ENCODE measurements at regions not wholly inside any gene's neighbourhood (a gene's known extent, or its start where the extent isn't known, plus 50 kb on each side); places are given as distances from the start of the nearest gene placed in this dataset.
A peak's percentile ranks its signal among the peaks of the same experiment; 100 is the strongest.

DNA sequence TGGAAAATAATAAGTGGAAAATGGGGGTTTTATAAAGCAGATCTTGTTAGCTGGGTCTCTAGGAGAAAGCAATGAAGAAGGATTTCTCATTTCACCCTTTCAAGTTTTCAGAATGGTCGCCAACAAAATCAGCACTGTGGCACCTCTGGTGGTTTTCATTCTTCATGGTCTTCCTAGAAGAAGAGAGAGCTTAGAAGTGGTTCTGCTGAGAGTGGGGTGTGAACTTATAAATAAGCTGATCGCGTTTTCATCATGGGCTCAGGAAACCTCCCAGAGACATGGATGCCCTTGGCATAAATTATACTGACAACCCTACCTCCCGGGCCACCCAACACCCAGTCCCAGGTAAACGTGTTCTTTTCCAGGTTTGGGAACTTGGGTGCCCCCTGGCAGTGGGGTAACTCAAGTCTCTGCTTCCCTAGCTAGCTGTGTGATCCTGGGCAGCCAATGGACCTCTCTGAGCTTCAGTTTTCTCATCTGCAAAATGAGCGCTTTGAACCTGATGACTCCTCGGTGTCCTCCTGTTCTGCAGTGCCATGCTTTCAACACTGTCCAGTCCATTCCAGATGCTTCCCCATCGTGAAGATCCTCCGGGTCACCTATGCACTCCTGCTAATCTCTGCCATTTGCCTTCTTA, 72.6 kb upstream of the GRAMD1B start:
- H3K4me2 ChIP-seq (ENCODE audit: insufficient read depth, low read length, poor library complexity, severe bottlenecking), result peak overlapping the region; percentile 84
- peak overlapping the region in 1 of 2 donors; percentile 85 for H3K4me3 ChIP-seq (ENCODE audit: low read length in 2 of 2)
- H2BK5ac ChIP-seq (ENCODE audit: low read length), result no peak overlapping the region
- no peak overlapping the region for H2BK12ac ChIP-seq (ENCODE audit: low read length)
- H3K23ac ChIP-seq (ENCODE audit: low read depth, low read length, poor library complexity), result no peak overlapping the region
- no peak overlapping the region for H3K4ac ChIP-seq (ENCODE audit: low read length)
- H3K36me3 ChIP-seq (replicated peaks in 1 of 2; ENCODE audit: control insufficient read depth in 2 of 2, insufficient read depth in 2 of 2, low read length in 2 of 2), result no peaks in the 10 kb centered on the region
- no peak overlapping the region for H3K14ac ChIP-seq (ENCODE audit: low read length)
- H2AFZ ChIP-seq (ENCODE audit: low read length), result no peak overlapping the region
- no peak overlapping the region for H4K8ac ChIP-seq (ENCODE audit: low read depth, low read length)
- peaks cover 5 to 80% (median 27%) of the 10 kb centered on the region in 3 experiments for H3K27me3 ChIP-seq (ENCODE audit: control insufficient read depth in 3 of 3, insufficient read depth in 3 of 3, low read depth in 1 of 3, low read length in 3 of 3)
- H3K27ac ChIP-seq (replicated peaks; ENCODE audit: low read length), result no peak overlapping the region
- peaks cover 0 to 4% of the 10 kb centered on the region in 2 donors for H3K4me1 ChIP-seq (ENCODE audit: control insufficient read depth in 2 of 2, insufficient read depth in 1 of 2, low read depth in 1 of 2, low read length in 2 of 2)
- H3K79me1 ChIP-seq (ENCODE audit: low read depth, low read length), result no peaks in the 10 kb centered on the region
- no peak overlapping the region for H2AK5ac ChIP-seq (ENCODE audit: low read depth, low read length)
- H2BK120ac ChIP-seq (ENCODE audit: low read depth, low read length), result no peak overlapping the region
- DNase-seq (ENCODE audit: low spot score), result no peak
- H2BK15ac ChIP-seq (ENCODE audit: low read length), result no peak overlapping the region
- H3K9ac ChIP-seq (ENCODE audit: low read depth, low read length, poor library complexity), result no peak overlapping the region
- peaks cover 0 to 3% of the 10 kb centered on the region in 2 donors for H3K9me3 ChIP-seq (replicated peaks in 1 of 2; ENCODE audit: control insufficient read depth in 2 of 2, insufficient read depth in 1 of 2, low read depth in 1 of 2, low read length in 2 of 2)
- no peak overlapping the region for H3K18ac ChIP-seq (ENCODE audit: low read length)
- no peak overlapping the region for H4K91ac ChIP-seq (ENCODE audit: low read depth, low read length, poor library complexity)
- no CpG with 5 or more reads among the region's 9 CpGs for WGBS, 2 donors (ENCODE audit: extremely low coverage in 2 of 2, insufficient read length in 2 of 2, insufficient replicate concordance in 1 of 2)

DNA sequence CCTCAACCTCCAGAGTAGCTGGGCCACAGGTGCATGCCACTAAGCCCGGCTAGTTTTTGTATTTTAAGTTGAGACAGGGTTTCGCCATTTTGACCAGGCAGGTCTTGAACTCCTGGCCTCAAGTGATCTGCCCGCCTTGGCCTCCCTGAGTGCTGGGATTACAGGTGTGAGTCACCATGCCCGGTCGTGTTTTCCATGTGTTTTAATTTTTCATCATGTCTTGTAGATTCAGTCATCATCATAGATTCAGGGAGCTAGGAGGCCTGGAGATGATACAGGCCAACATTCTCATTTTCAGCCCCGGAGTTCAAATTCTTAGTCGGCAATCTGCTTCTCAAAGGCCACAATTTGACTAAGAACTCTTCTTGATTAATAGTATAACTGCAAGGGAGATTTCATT, 73.5 kb upstream of the GRAMD1B start:
- no peaks in the 10 kb centered on the region for H3K79me1 ChIP-seq (ENCODE audit: low read depth, low read length)
- H3K4me3 ChIP-seq (ENCODE audit: low read length in 2 of 2), result no peak overlapping the region
- no peak overlapping the region for H3K23ac ChIP-seq (ENCODE audit: low read depth, low read length, poor library complexity)
- H2BK120ac ChIP-seq (ENCODE audit: low read depth, low read length), result no peak overlapping the region
- H3K9me3 ChIP-seq (replicated peaks in 1 of 2; ENCODE audit: control insufficient read depth in 2 of 2, insufficient read depth in 1 of 2, low read depth in 1 of 2, low read length in 2 of 2), result peaks cover 0 to 3% of the 10 kb centered on the region in 2 donors
- peaks cover 5 to 72% (median 27%) of the 10 kb centered on the region in 3 experiments for H3K27me3 ChIP-seq (ENCODE audit: control insufficient read depth in 3 of 3, insufficient read depth in 3 of 3, low read depth in 1 of 3, low read length in 3 of 3)
- no peak overlapping the region for H3K4ac ChIP-seq (ENCODE audit: low read length)
- DNase-seq (ENCODE audit: low spot score), result no peak
- no peak overlapping the region for H2BK5ac ChIP-seq (ENCODE audit: low read length)
- H3K18ac ChIP-seq (ENCODE audit: low read length), result no peak overlapping the region
- no peak overlapping the region for H3K14ac ChIP-seq (ENCODE audit: low read length)
- H3K27ac ChIP-seq (replicated peaks; ENCODE audit: low read length), result no peak overlapping the region
- H2BK12ac ChIP-seq (ENCODE audit: low read length), result no peak overlapping the region
- H2BK15ac ChIP-seq (ENCODE audit: low read length), result no peak overlapping the region
- H2AFZ ChIP-seq (ENCODE audit: low read length), result no peak overlapping the region
- no peak overlapping the region for H4K8ac ChIP-seq (ENCODE audit: low read depth, low read length)
- WGBS, 2 donors (ENCODE audit: extremely low coverage in 2 of 2, insufficient read length in 2 of 2, insufficient replicate concordance in 1 of 2), result no CpG with 5 or more reads among the region's 7 CpGs
- H3K36me3 ChIP-seq (replicated peaks in 1 of 2; ENCODE audit: control insufficient read depth in 2 of 2, insufficient read depth in 2 of 2, low read length in 2 of 2), result no peaks in the 10 kb centered on the region
- no peak overlapping the region for H3K9ac ChIP-seq (ENCODE audit: low read depth, low read length, poor library complexity)
- no peak overlapping the region for H2AK5ac ChIP-seq (ENCODE audit: low read depth, low read length)
- peaks cover 0 to 5% of the 10 kb centered on the region in 2 donors for H3K4me1 ChIP-seq (ENCODE audit: control insufficient read depth in 2 of 2, insufficient read depth in 1 of 2, low read depth in 1 of 2, low read length in 2 of 2)
- H4K91ac ChIP-seq (ENCODE audit: low read depth, low read length, poor library complexity), result no peak overlapping the region
- no peak overlapping the region for H3K4me2 ChIP-seq (ENCODE audit: insufficient read depth, low read length, poor library complexity, severe bottlenecking)

GRCh38 chr11:123354371-123354975, 75.6 kb upstream of the GRAMD1B start:
- Histone ChIP-seq H3K9ac (ENCODE audit: low read depth, low read length, poor library complexity) (no peak overlapping the region), H3K27me3 (ENCODE audit: control insufficient read depth in 3 of 3, insufficient read depth in 3 of 3, low read depth in 1 of 3, low read length in 3 of 3) (peaks cover 5 to 56% (median 22%) of the 10 kb centered on the region in 3 experiments), H2BK15ac (ENCODE audit: low read length) (no peak overlapping the region), H3K79me1 (ENCODE audit: low read depth, low read length) (no peaks in the 10 kb centered on the region), H3K23ac (ENCODE audit: low read depth, low read length, poor library complexity) (no peak overlapping the region), H3K4me2 (ENCODE audit: insufficient read depth, low read length, poor library complexity, severe bottlenecking) (no peak overlapping the region), H3K9me3 (replicated peaks in 1 of 2; ENCODE audit: control insufficient read depth in 2 of 2, insufficient read depth in 1 of 2, low read depth in 1 of 2, low read length in 2 of 2) (peaks cover 0 to 3% of the 10 kb centered on the region in 2 donors), H2BK120ac (ENCODE audit: low read depth, low read length) (no peak overlapping the region), H2AFZ (ENCODE audit: low read length) (no peak overlapping the region), H4K91ac (ENCODE audit: low read depth, low read length, poor library complexity) (no peak overlapping the region), H3K4me1 (ENCODE audit: control insufficient read depth in 2 of 2, insufficient read depth in 1 of 2, low read depth in 1 of 2, low read length in 2 of 2) (peaks cover 0 to 12% of the 10 kb centered on the region in 2 donors), H2BK5ac (ENCODE audit: low read length) (no peak overlapping the region), H3K18ac (ENCODE audit: low read length) (no peak overlapping the region), H2AK5ac (ENCODE audit: low read depth, low read length) (no peak overlapping the region), H4K8ac (ENCODE audit: low read depth, low read length) (no peak overlapping the region), H3K4ac (ENCODE audit: low read length) (no peak overlapping the region), H3K27ac (replicated peaks; ENCODE audit: low read length) (no peak overlapping the region), H3K14ac (ENCODE audit: low read length) (no peak overlapping the region), H3K36me3 (replicated peaks in 1 of 2; ENCODE audit: control insufficient read depth in 2 of 2, insufficient read depth in 2 of 2, low read length in 2 of 2) (no peaks in the 10 kb centered on the region), H2BK12ac (ENCODE audit: low read length) (no peak overlapping the region), H3K4me3 (ENCODE audit: low read length in 2 of 2) (no peak overlapping the region)
- DNase-seq (ENCODE audit: low spot score), result no peak
- WGBS, 2 donors (ENCODE audit: extremely low coverage in 2 of 2, insufficient read length in 2 of 2, insufficient replicate concordance in 1 of 2), result no CpG with 5 or more reads among the region's 2 CpGs

GRCh38 chr11:123351375-123351774, 78.7 kb upstream of the GRAMD1B start:
- DNase-seq (ENCODE audit: low spot score), result no peak
- Histone ChIP-seq H3K9ac (ENCODE audit: low read depth, low read length, poor library complexity) (no peak overlapping the region), H3K9me3 (replicated peaks in 1 of 2; ENCODE audit: control insufficient read depth in 2 of 2, insufficient read depth in 1 of 2, low read depth in 1 of 2, low read length in 2 of 2) (no peaks in the 10 kb centered on the region), H2BK120ac (ENCODE audit: low read depth, low read length) (no peak overlapping the region), H3K4me1 (ENCODE audit: control insufficient read depth in 2 of 2, insufficient read depth in 1 of 2, low read depth in 1 of 2, low read length in 2 of 2) (peaks cover 0 to 11% of the 10 kb centered on the region in 2 donors), H3K4me2 (ENCODE audit: insufficient read depth, low read length, poor library complexity, severe bottlenecking) (no peak overlapping the region), H3K18ac (ENCODE audit: low read length) (no peak overlapping the region), H3K4me3 (ENCODE audit: low read length in 2 of 2) (no peak overlapping the region), H3K79me1 (ENCODE audit: low read depth, low read length) (no peaks in the 10 kb centered on the region), H3K23ac (ENCODE audit: low read depth, low read length, poor library complexity) (no peak overlapping the region), H3K4ac (ENCODE audit: low read length) (no peak overlapping the region), H4K8ac (ENCODE audit: low read depth, low read length) (no peak overlapping the region), H2AFZ (ENCODE audit: low read length) (no peak overlapping the region), H2BK15ac (ENCODE audit: low read length) (peak overlapping the region; percentile 22), H3K27me3 (ENCODE audit: control insufficient read depth in 3 of 3, insufficient read depth in 3 of 3, low read depth in 1 of 3, low read length in 3 of 3) (peaks cover 0 to 25% (median 0%) of the 10 kb centered on the region in 3 experiments), H3K14ac (ENCODE audit: low read length) (no peak overlapping the region), H2BK5ac (ENCODE audit: low read length) (no peak overlapping the region), H2BK12ac (ENCODE audit: low read length) (no peak overlapping the region), H3K36me3 (replicated peaks in 1 of 2; ENCODE audit: control insufficient read depth in 2 of 2, insufficient read depth in 2 of 2, low read length in 2 of 2) (no peaks in the 10 kb centered on the region), H4K91ac (ENCODE audit: low read depth, low read length, poor library complexity) (no peak overlapping the region), H3K27ac (replicated peaks; ENCODE audit: low read length) (no peak overlapping the region), H2AK5ac (ENCODE audit: low read depth, low read length) (no peak overlapping the region)
- WGBS, 2 donors (ENCODE audit: extremely low coverage in 2 of 2, insufficient read length in 2 of 2, insufficient replicate concordance in 1 of 2), result no CpG with 5 or more reads among the region's 6 CpGs

Measured in neuronal stem cell (in vitro differentiated cells).